ENCODE measurements at regions not wholly inside any gene's neighbourhood (a gene's known extent, or its start where the extent isn't known, plus 50 kb on each side); places are given as distances from the start of the nearest gene placed in this dataset.

GRCh38 chr15:36390491-36390890 lies 188.9 kb upstream of the CDIN1 start:
- DNase-seq = no peak

GRCh38 chr15:36392676-36393266 lies 186.7 kb upstream of the CDIN1 start:
- no peak for DNase-seq

DNA sequence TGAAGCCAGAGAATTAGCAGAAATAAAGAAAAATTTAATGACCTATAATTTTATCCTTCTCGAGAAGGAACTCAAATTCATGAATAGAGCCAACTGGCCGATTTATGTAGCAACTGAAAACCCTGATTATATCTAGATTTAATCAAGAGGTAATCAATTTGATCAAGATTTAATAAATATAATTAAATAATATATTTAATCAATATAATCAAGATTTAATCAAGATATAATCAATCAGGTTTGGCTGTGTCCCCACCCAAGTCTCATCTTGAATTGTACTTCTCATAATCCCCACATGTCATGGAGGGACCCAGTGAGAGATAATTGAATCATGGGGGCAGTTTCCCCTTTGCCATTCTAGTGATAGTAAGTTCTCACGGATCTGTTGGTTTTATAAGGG lies 181.2 kb upstream of the CDIN1 start:
- DNase-seq = no peak

- no peak for DNase-seq
These were observed 180.2 kb upstream of the CDIN1 start for GRCh38 chr15:36399276-36399675.

GRCh38 chr15:36400936-36401585 lies 178.4 kb upstream of the CDIN1 start:
- DNase-seq = no peak

DNA sequence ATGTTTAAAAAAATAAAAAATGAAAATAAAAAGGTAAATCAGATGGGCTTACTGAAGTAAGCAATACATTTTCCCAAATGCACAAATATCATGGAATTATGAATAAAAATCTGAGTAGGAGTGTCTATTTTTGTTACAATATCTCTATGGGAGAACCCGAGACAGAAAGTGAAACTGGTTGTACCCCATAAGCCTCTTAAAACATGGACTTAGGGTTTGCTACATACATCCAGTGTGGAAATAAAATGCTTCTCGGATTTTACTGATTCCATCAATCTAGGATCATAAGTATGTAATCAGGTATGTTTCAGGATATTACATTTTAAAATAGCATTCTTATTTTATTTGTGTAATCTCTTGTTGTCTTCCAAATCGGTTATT lies 177.8 kb upstream of the CDIN1 start:
- DNase-seq = no peak

- no peak for DNase-seq
These were observed 176.1 kb upstream of the CDIN1 start for GRCh38 chr15:36403351-36403750.

DNA sequence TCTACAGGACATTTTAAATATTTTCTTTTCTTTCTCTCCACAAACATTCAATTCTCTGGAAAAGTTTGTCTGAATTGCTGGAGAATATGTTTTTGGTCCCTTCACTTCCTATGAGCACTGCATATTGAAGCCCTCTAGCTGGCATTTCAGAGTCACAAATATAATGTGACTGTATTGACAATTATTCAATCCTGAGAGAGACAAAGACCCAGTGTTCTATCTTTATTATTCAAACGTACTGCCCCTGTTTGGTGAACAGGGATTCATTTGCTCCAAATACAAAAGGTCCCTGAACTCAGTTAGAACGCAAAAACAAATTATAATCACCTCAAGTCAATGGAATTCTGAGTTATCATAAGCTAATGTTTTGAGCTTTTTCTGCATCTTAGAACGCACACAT lies 173.1 kb upstream of the CDIN1 start:
- no peak for DNase-seq

- DNase-seq = no peak
These were observed 172.5 kb upstream of the CDIN1 start for GRCh38 chr15:36406911-36407310.

- DNase-seq = no peak
These were observed 171.8 kb upstream of the CDIN1 start for GRCh38 chr15:36407647-36408046.

- no peak for DNase-seq
These were observed 169.6 kb upstream of the CDIN1 start for GRCh38 chr15:36409819-36410218.

DNA sequence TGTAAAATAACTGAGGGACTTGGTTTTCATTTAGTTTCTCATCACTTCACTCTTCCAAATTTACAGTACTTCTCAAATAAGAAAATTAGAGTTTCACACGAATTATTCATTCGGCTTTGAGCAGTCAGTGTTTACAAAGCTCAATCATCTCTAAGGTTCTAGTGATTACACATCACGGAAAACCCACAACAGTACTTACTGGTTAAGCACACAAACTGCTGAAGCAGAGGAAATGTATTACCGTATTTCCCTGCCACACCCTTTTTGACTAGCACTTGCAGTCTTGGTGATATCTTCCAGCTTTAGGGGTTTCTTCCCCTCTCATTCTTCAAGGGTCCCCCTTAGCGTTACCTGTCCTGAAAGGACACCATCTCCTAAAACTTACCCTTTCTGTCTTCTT lies 164.8 kb upstream of the CDIN1 start:
- no peak for DNase-seq

GRCh38 chr15:36415643-36416042 lies 163.8 kb upstream of the CDIN1 start:
- no peak for DNase-seq

GRCh38 chr15:36422631-36423030 lies 156.8 kb upstream of the CDIN1 start:
- no peak for DNase-seq

GRCh38 chr15:36426691-36427090 lies 152.7 kb upstream of the CDIN1 start:
- DNase-seq = no peak

DNA sequence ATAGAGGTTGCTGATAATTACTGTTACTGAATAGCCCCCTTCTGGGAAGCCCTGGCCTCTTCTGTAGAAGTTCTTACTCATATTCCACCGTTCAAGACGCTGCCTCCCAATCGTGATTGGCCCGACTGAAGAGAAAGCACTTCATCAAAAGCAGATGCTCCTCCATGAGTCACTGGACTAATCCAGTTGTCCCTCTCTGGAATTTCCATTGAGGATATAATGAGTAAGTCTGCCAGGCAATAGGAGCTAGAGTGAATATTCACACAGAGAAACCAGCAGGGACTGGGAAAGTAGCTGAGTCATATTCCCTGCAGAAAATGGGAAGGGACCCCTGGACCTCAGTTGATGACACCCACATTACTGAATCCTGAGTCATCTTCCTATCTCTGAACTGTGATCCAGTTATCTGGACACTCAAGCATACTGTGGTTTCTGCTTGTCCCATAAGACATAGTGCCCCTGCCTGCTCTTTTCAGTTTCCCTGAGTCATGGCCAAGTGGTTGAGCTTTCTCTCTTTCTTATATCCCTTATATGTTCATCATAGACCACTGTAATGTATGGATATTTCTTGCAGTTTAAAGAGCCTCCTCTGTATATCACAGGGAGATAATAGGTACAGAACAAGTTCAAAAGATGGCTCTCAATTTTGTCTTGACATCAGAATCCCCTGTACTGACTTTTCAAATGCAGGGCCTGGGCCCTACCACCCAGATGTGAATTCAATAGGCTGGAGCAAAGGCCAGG lies 151.2 kb upstream of the CDIN1 start:
- DNase-seq = no peak

GRCh38 chr15:36429707-36430106 lies 149.7 kb upstream of the CDIN1 start:
- DNase-seq = no peak

DNA sequence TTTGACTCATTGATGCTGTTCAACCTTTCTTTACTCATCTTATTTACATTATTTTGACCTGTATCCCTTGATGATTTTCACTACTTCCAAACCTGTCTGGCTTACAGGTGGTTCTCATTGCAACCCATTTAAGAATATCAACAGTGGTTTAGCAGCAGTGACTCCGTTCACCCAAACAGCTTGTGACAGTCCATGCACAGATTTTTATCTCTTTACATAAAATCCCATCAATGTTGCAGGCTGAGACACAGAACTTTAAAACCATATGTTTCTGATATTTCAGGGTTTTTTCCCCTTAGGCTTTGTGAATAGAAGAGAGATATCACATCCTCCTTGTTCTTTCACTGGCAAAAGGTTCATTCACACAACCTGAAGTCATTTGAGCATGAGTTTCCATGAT lies 149.1 kb upstream of the CDIN1 start:
- no peak for DNase-seq

DNA sequence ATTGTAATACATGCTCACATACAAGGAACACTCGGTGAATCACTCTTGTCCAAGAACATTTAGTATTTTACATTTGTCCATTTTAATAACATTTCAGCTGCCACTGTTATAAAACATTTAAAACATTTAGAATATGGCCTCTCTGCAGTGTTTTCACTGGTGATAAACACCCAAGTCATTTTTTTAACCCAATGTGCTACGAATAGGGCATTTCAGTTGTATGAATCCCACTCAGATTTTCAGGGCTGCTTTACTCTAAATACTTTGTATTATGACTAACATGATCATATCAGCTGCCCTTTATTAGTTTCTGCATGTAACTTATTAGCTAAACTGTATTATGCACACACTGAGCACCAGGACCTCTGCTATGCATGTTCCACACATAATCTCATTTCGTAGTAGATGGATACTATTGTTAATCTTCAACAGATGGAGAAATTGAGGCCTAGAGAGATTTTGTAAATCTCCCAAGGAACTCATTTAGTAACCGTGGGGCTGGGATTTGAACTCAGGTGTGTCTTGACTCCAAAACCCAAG lies 148.6 kb upstream of the CDIN1 start:
- no peak for DNase-seq

GRCh38 chr15:36432161-36432560 lies 147.3 kb upstream of the CDIN1 start:
- no peak for DNase-seq

DNA sequence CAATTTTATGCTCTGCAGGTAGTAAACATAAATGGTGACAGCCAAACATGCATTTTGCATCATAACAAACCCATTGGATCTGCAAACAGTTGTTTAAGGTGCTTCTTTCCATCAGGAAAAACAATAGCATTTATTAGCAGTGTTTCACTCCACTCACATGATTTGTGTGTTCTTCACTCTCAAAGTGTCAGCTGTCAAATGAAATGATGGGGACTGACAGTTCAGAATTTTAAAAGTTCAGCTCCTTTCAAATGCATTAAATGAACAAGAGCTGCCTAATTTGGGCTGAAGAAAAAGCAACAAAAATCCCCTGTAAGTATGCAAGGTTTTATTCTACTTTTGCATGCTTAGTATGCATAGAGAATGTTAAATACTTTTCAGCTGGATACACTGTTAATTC lies 145.2 kb upstream of the CDIN1 start:
- no peak for DNase-seq

DNA sequence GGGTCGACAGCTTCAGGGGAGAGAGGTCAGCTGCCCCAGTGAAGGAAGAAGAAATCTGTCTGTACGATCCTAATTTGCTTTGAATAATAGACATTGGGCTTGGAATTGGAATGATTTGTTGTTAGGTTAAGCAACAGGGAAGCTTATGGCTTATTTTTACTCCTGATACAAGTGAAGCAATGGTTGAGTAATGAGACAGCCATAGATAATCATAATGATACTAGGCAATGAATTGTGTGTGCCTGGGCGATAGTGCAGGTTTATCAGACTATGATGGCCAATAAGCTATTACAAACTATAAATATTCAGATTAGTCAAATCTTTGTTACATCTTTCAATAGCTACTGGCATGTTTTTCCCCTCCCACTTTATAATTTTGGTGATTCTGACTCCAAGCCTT lies 140.9 kb upstream of the CDIN1 start:
- DNase-seq = no peak

- no peak for DNase-seq
These were observed 132.1 kb upstream of the CDIN1 start for GRCh38 chr15:36447373-36447772.
